ENCODE measurements at regions not wholly inside any gene's neighbourhood (a gene's known extent, or its start where the extent isn't known, plus 50 kb on each side); places are given as distances from the start of the nearest gene placed in this dataset.

- no peak for TF ChIP-seq CTCF (IDR thresholded peaks at IDR 0.05; ENCODE audit: low read depth, low read length)
- no peak for TF ChIP-seq MYC (IDR thresholded peaks at IDR 0.05; ENCODE audit: low read depth, low read length)
- TF ChIP-seq POLR2A (IDR thresholded peaks at IDR 0.05; ENCODE audit: extremely low read depth, insufficient read length), result no peak
Observed at GRCh38 chr18:64929036-64929435, 780.1 kb upstream of the LINC00305 start.
